GM21576 (cell line): ENCODE measurements at regions not wholly inside any gene's neighbourhood (a gene's known extent, or its start where the extent isn't known, plus 50 kb on each side); places are given as distances from the start of the nearest gene placed in this dataset.

Source experiments
- ATAC-seq: cut with Tn5 transposase; IDR thresholded peaks from one replicate; pipeline ENCODE4 v1.9.1; 2021; ENCODE audit warnings: mild to moderate bottlenecking, moderate library complexity; ENCODE audit not compliant: unreplicated experiment

DNA sequence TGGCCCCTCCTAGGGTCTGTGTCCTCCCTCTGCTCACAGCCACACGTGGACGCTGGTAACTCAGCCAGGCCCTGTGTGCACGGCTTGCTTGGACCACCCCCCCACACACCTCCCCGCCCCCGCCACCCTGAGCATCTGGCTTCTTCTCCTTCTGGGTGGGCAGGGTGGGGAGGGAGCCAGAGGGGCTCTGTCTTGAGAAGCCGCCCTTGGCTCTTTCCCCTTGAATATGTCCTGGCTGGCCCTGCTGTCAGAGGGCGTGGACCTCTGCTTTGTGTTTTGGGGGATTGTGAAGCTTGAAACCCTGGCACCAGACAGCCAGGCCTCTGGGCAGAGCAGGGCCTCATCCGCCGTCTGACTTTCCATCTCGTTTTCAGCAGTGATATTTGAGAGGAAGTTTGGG, 72.1 kb downstream of the GLI2 start:
- no peak for ATAC-seq

GRCh38 chr2:120809151-120809550, 73.5 kb downstream of the GLI2 start:
- no peak for ATAC-seq

- ATAC-seq = no peak
Measured at GRCh38 chr2:120809609-120810440, 74.2 kb downstream of the GLI2 start.

DNA sequence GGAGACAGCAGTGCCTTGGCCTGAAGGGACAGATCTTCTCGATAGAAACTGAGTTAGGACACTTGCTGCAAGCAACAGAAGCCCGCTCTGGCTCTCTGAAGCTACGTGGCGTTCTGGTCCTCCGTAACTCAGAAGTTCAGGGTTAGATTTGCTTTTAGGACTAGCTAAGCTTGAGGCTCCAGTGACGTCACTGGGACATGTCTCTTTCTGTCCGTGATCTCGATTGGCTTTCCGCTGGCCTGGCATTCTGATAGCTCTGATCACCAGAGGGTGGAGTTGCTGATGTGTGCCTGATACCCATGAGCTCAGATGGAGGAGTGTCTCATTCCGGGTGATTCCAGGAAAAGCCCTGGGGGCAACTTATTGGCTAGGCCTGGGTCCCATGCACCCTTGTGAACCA, 75.0 kb downstream of the GLI2 start:
- no peak for ATAC-seq

DNA sequence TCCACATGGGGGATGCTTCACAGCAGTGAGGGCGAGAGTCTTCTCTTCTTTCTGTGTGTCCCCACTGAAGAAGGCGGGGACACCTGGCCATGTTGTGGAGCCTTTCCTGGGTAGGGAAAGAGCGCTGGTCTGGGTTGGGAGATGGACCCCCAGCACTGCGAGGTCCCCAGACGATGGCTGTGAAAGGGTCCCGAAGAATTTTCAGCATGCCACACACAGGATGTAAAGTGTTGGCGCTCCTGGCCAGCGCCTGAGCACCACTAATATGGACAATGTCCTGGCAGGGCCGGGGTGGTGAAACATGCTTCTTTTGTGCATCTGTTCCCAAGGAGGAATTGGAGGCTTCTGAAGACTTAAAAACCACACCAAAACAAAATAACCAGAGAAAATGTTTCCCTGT, 77.2 kb downstream of the GLI2 start:
- ATAC-seq = no peak

- ATAC-seq = no peak
Measured at GRCh38 chr2:120814352-120814751, 78.7 kb downstream of the GLI2 start.

GRCh38 chr2:120815292-120815691, 79.6 kb downstream of the GLI2 start:
- no peak for ATAC-seq

GRCh38 chr2:120817136-120817955, 81.7 kb downstream of the GLI2 start:
- no peak for ATAC-seq

GRCh38 chr2:120817956-120818325, 82.3 kb downstream of the GLI2 start:
- ATAC-seq = no peak

- no peak for ATAC-seq
Measured at GRCh38 chr2:120818441-120818920, 82.8 kb downstream of the GLI2 start.

DNA sequence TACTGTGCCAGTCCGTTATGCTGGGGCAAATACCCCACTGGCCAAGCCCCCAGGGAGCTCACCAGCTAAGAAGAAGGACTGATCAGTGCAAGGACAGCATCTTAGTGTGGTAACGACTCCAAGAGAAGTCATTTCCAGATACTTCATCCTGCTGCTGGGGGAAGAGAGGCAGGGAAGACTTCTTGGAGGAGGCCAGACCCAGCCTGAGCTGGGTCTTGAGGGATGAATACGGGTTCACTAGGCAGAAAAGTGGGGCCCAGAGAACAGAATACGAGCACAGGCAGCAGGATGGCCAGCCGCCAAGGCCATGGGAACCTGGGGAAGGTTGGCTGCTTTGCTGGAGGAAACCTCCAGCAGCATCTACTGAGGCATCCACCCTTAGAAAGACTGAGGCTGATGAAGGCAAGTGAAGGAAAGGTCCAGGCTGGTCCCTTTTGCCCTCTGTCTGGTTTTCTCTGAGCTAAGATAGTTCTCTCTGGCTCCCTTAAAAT, 84.1 kb downstream of the GLI2 start:
- ATAC-seq = no peak

GRCh38 chr2:120820263-120820952, 84.7 kb downstream of the GLI2 start:
- ATAC-seq = no peak

- no peak for ATAC-seq
Measured at GRCh38 chr2:120820953-120821279, 85.2 kb downstream of the GLI2 start.

DNA sequence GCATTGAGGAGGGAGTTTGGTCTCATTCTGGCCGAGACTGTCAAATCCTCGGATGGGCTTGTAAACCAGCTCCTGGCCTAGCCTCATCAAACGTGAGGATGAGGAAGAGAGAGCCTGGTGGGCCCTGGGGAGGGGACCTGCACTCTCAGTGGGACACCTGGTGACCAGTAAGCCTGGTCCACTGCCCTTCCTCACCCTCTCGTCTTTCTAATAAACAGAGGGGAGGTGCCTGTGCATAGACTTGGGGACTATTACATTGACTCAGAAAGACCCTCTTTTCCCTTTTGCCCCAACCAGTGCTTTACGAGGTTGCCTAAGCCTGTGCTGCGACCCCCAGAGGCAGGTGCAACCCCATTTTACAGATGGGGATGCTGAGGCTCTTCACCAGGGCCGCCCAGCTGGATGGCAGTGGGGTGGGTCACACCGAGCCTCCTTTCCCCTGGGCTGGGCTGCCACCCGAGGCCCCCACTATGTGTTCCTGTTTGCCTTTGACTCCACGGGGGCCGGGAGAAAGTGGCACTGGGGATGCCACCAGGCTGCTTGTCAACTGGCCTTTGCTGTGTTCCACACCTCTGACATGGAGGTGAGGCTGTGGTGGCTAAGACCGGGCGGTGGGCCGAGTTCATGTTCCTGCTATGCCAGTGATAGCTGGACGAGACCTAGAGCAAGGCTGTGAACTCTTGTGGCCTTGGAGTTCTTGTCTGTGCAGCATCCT, 85.9 kb downstream of the GLI2 start:
- ATAC-seq = no peak

- ATAC-seq = no peak
Measured at GRCh38 chr2:120822933-120823332, 87.3 kb downstream of the GLI2 start.

DNA sequence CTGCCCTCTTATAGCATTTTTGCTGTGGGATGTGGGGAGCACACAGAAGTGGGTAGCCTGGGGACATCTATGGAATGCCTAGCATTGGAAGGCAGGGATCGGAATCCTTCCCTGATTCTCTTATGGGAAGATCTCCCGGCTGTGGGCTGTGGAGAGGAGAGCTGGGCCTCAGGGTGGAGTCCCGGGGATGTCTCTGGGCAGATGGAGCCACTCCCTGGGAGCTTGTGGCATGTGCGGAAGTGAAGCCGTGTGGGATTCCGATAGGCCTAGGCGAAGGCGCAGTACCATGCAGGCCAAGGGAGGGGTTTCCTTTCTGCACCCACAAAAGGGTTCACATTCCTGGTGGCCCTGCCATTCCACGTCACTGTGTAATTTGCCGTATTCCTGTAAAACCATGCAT, 87.9 kb downstream of the GLI2 start:
- ATAC-seq = no peak

DNA sequence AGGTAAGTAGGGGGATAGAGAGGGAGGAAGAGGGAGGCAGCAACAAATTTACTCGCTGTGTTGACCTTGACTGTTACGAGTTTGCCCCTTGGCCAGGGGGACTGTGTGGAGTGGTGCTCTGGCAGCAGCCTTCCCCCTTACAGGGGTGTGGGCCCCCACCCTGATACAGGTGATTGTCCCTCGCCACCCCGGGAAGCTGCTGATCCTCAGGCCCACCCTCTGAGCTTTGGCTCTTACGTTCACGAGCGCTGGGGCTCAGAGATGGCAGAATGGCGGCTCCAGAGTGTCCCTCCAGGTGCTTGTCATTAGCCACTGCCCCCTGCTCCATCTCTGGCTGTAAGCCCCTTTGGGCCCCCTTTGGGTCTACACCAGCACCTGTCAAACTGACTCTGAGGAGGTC, 88.6 kb downstream of the GLI2 start:
- ATAC-seq = no peak

GRCh38 chr2:120825370-120826259, 89.9 kb downstream of the GLI2 start:
- ATAC-seq = no peak

GRCh38 chr2:120826260-120826648, 90.6 kb downstream of the GLI2 start:
- ATAC-seq = no peak
